ENCODE measurements at regions not wholly inside any gene's neighbourhood (a gene's known extent, or its start where the extent isn't known, plus 50 kb on each side); places are given as distances from the start of the nearest gene placed in this dataset.

DNA sequence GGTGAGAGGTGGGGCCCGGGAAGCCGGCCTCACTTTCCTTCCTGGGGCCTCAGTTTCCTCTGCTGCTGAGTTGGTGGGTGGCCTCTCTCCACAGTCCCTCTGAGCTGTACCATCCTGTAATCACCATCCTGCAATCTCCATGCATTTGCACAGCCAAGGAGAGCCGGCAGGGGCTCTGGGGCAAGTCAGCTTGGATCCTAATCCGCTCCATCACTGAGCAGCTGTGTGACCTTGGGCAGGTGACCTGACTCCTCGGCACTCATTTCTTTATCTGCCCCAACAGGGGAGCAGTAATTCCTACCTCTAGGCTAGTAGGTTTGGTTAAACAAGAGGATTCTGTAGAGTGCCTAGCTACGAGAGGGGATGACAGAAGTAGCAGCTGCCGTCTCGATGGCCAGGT is 88.2 kb upstream of the ZNF618 start:
- ChIA-PET CTCF (ENCODE audit: partially characterized antibody) (interaction anchor here (0.9 to 3.9 kb wide), 9 partner anchors 9 to 291 kb away, joined by 3 to 13 read pairs (median 4); no protein-coding TSS in a partner anchor), POLR2A (ENCODE audit: partially characterized antibody) (no interaction called here)
- H2BK5ac ChIP-seq (ENCODE audit: low read depth, low read length), result no peak overlapping the region
- H4K5ac ChIP-seq (ENCODE audit: insufficient read length, low read depth, low read length), result no peak overlapping the region
- H3K36me3 ChIP-seq (ENCODE audit: control insufficient read depth in 2 of 4, insufficient read depth in 4 of 4, low read length in 3 of 4), result no peaks in the 10 kb centered on the region
- no peak overlapping the region for H4K91ac ChIP-seq (replicated peaks; ENCODE audit: insufficient read length, low read length)
- no peak overlapping the region for H2BK120ac ChIP-seq (replicated peaks; ENCODE audit: low read depth, low read length)
- H2BK20ac ChIP-seq (ENCODE audit: low read length), result no peak overlapping the region
- H3K9me3 ChIP-seq (ENCODE audit: insufficient read depth in 2 of 2, low read depth in 1 of 2, low read length in 1 of 2), result no peaks in the 10 kb centered on the region
- DNase-seq (ENCODE audit: low read depth in 1 of 2, low spot score in 2 of 2) (no peak), FAIRE-seq (peak; percentile 62)
- no peaks in the 10 kb centered on the region for H3K27me3 ChIP-seq (replicated peaks in 1 of 4; ENCODE audit: control insufficient read depth in 3 of 4, extremely low read depth in 1 of 4, insufficient read depth in 3 of 4, low read length in 3 of 4)
- 0 out of 2 replicates have a peak overlapping the region, but pooled peaks have one; percentile 1 for H2AFZ ChIP-seq (ENCODE audit: low read length)
- H3K79me1 ChIP-seq (ENCODE audit: low read depth, low read length), result no peaks in the 10 kb centered on the region
- H3K27ac ChIP-seq (ENCODE audit: low read depth, low read length), result no peak overlapping the region
- no peak overlapping the region for H3K14ac ChIP-seq (ENCODE audit: insufficient read length)
- no peak overlapping the region for H2BK15ac ChIP-seq (ENCODE audit: low read length)
- no peak overlapping the region for H3K56ac ChIP-seq (replicated peaks; ENCODE audit: insufficient read length, low read depth, low read length)
- H3K79me2 ChIP-seq (ENCODE audit: control insufficient read depth in 1 of 2, insufficient read depth in 2 of 2, low read length in 2 of 2), result no peaks in the 10 kb centered on the region
- no peaks in the 10 kb centered on the region for H4K20me1 ChIP-seq (replicated peaks in 1 of 2; ENCODE audit: control insufficient read depth in 1 of 2, insufficient read depth in 2 of 2, low read length in 2 of 2)
- H3K4me1 ChIP-seq (replicated peaks in 1 of 4; ENCODE audit: control insufficient read depth in 3 of 4, insufficient read depth in 4 of 4, low read length in 3 of 4), result peaks cover 0 to 6% (median 0%) of the 10 kb centered on the region in 4 experiments; a peak in 1 of 7 replicates
- H3K23ac ChIP-seq (ENCODE audit: insufficient read length), result no peak overlapping the region
- no peak overlapping the region for H4K8ac ChIP-seq (ENCODE audit: extremely low read depth, insufficient read depth, low read length)
- TF ChIP-seq BRCA1 (IDR thresholded peaks at IDR 0.05; ENCODE audit: low read depth, low read length) (no peak), SRF (IDR thresholded peaks at IDR 0.05; ENCODE audit: low read depth, low read length) (no peak), RXRA (IDR thresholded peaks at IDR 0.05; ENCODE audit: insufficient read depth, low read depth, low read length) (no peak), SIX5 (IDR thresholded peaks at IDR 0.05; ENCODE audit: low read depth, low read length) (no peak), KDM1A (IDR thresholded peaks at IDR 0.05; ENCODE audit: borderline replicate concordance, low read length) (peak; percentile 33; the same call in 1 of the 2 replicates), GTF2F1 (IDR thresholded peaks at IDR 0.05; ENCODE audit: borderline replicate concordance, low read depth, low read length) (no peak), CHD2 (IDR thresholded peaks at IDR 0.05; ENCODE audit: low read length) (no peak), RAD21 (IDR thresholded peaks at IDR 0.05 in 1 of 2, conservative IDR thresholded peaks at IDR 0.05 in 1 of 2; ENCODE audit: low read depth in 2 of 2, low read length in 2 of 2) (peak; percentile 27 to 35; a peak in 2 of 4 replicates)
- TF ChIP-seq, protein P1, sequence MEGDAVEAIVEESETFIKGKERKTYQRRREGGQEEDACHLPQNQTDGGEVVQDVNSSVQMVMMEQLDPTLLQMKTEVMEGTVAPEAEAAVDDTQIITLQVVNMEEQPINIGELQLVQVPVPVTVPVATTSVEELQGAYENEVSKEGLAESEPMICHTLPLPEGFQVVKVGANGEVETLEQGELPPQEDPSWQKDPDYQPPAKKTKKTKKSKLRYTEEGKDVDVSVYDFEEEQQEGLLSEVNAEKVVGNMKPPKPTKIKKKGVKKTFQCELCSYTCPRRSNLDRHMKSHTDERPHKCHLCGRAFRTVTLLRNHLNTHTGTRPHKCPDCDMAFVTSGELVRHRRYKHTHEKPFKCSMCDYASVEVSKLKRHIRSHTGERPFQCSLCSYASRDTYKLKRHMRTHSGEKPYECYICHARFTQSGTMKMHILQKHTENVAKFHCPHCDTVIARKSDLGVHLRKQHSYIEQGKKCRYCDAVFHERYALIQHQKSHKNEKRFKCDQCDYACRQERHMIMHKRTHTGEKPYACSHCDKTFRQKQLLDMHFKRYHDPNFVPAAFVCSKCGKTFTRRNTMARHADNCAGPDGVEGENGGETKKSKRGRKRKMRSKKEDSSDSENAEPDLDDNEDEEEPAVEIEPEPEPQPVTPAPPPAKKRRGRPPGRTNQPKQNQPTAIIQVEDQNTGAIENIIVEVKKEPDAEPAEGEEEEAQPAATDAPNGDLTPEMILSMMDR (IDR thresholded peaks at IDR 0.05; ENCODE audit: control extremely low read depth in 1 of 3, insufficient read depth in 1 of 3, low read depth in 1 of 3, low read length in 3 of 3), result peak; percentile 22 to 58 (median 52); a peak in 3 of 4 replicates
- no peak overlapping the region for H3K18ac ChIP-seq (ENCODE audit: extremely low read depth, low read length)
- no peak overlapping the region for H3K4ac ChIP-seq (replicated peaks; ENCODE audit: insufficient read length, low read depth, low read length)
- H2AK5ac ChIP-seq (ENCODE audit: low read depth, low read length), result no peak overlapping the region
- no peak overlapping the region for H2BK12ac ChIP-seq (ENCODE audit: low read depth, low read length)
- H3K4me2 ChIP-seq (ENCODE audit: insufficient read depth in 1 of 2, low read depth in 2 of 2, low read length in 2 of 2), result no peak overlapping the region
- no peak overlapping the region for H3K9ac ChIP-seq (replicated peaks in 1 of 4; ENCODE audit: extremely low read depth in 1 of 4, low read depth in 3 of 4, low read length in 3 of 4)
- H3K4me3 ChIP-seq (ENCODE audit: extremely low read depth in 1 of 4, insufficient read depth in 2 of 4, low read depth in 3 of 4, low read length in 4 of 4), result no peak overlapping the region
- H3K23me2 ChIP-seq (ENCODE audit: low read depth, low read length), result peaks cover 5% of the 10 kb centered on the region; the same call in 1 of the 2 replicates
- 77% methylated on average over 7 of the region's 8 CpGs; no CpG with 5 or more reads in 1 of the 2 experiments for WGBS, 2 experiments (ENCODE audit: extremely low coverage in 1 of 2, insufficient coverage in 1 of 2, insufficient read length in 1 of 2, insufficient replicate concordance in 2 of 2, low coverage in 1 of 2, low lambda C conversion rate in 2 of 2, missing lambda C conversion rate in 1 of 2)
